ENCODE measurements at regions not wholly inside any gene's neighbourhood (a gene's known extent, or its start where the extent isn't known, plus 50 kb on each side); places are given as distances from the start of the nearest gene placed in this dataset.
"Not testable (repeated sequence)": the region's sequence is repeated elsewhere in the genome, so short reads cannot be mapped to it uniquely, and the experiment has no call there.

- no peak for DNase-seq (ENCODE audit: low read depth in 2 of 2)
Observed at GRCh38 chr2:176569574-176569973, 300.3 kb downstream of the MTX2 start.

- DNase-seq (ENCODE audit: low read depth in 2 of 2): no peak
Observed at GRCh38 chr2:176573612-176574483, 304.6 kb downstream of the MTX2 start.

GRCh38 chr2:176574484-176575236 lies 305.4 kb downstream of the MTX2 start:
- no peak for DNase-seq (ENCODE audit: low read depth in 2 of 2)

- DNase-seq (ENCODE audit: low read depth in 2 of 2): no peak
Observed at GRCh38 chr2:176575237-176575744, 306.0 kb downstream of the MTX2 start.

GRCh38 chr2:176577054-176577453 lies 307.8 kb downstream of the MTX2 start:
- DNase-seq (ENCODE audit: low read depth in 2 of 2): no peak

- DNase-seq (ENCODE audit: low read depth in 2 of 2): not testable (repeated sequence)
Observed at GRCh38 chr2:176578292-176578691, 309.1 kb downstream of the MTX2 start.

GRCh38 chr2:176579608-176580007 lies 310.4 kb downstream of the MTX2 start:
- DNase-seq (ENCODE audit: low read depth in 2 of 2): no peak

GRCh38 chr2:176581557-176582165 lies 312.4 kb downstream of the MTX2 start:
- DNase-seq (ENCODE audit: low read depth in 2 of 2): no peak

- no peak for DNase-seq (ENCODE audit: low read depth in 2 of 2)
Observed at GRCh38 chr2:176582176-176582575, 312.9 kb downstream of the MTX2 start.

- DNase-seq (ENCODE audit: low read depth in 2 of 2): no peak
Observed at GRCh38 chr2:176582990-176583481, 313.8 kb downstream of the MTX2 start.

- DNase-seq (ENCODE audit: low read depth in 2 of 2): no peak
Observed at GRCh38 chr2:176583607-176584006, 314.4 kb downstream of the MTX2 start.

GRCh38 chr2:176584333-176584732 lies 315.1 kb downstream of the MTX2 start:
- DNase-seq (ENCODE audit: low read depth in 2 of 2): no peak

GRCh38 chr2:176585291-176585690 lies 316.0 kb downstream of the MTX2 start:
- DNase-seq (ENCODE audit: low read depth in 2 of 2): no peak

- no peak for DNase-seq (ENCODE audit: low read depth in 2 of 2)
Observed at GRCh38 chr2:176585791-176586190, 316.5 kb downstream of the MTX2 start.

- no peak for DNase-seq (ENCODE audit: low read depth in 2 of 2)
Observed at GRCh38 chr2:176589287-176589686, 320.0 kb downstream of the MTX2 start.

- no peak for DNase-seq (ENCODE audit: low read depth in 2 of 2)
Observed at GRCh38 chr2:176589825-176590440, 320.7 kb downstream of the MTX2 start.

GRCh38 chr2:176592216-176592615 lies 323.0 kb downstream of the MTX2 start:
- DNase-seq (ENCODE audit: low read depth in 2 of 2): no peak

GRCh38 chr2:176595986-176596385 lies 326.7 kb downstream of the MTX2 start:
- no peak for DNase-seq (ENCODE audit: low read depth in 2 of 2)

GRCh38 chr2:176597916-176598315 lies 328.7 kb downstream of the MTX2 start:
- DNase-seq (ENCODE audit: low read depth in 2 of 2): no peak

- no peak for DNase-seq (ENCODE audit: low read depth in 2 of 2)
Observed at GRCh38 chr2:176598351-176598750, 329.1 kb downstream of the MTX2 start.

GRCh38 chr2:176599796-176600485 lies 330.7 kb downstream of the MTX2 start:
- DNase-seq (ENCODE audit: low read depth in 2 of 2): no peak
